ENCODE measurements at regions not wholly inside any gene's neighbourhood (a gene's known extent, or its start where the extent isn't known, plus 50 kb on each side); places are given as distances from the start of the nearest gene placed in this dataset.

DNA sequence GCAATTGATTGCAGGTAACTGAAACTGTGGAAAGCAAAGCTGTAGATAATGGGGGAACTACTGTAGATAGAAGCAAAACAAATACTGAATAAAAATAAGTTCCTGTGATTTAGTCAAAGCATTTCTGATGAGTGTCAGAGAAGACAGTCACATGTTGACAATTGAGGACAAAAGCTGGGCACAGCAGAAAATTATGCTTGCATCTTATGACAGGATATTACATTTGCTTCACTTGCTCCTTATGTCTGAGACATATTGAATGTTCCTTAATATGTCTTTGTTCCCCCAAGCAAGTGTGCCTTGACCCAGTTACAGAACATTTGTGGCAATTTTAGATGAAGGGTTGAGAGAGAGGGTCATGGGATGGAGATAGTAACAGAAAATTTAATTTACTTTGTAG is 526.0 kb upstream of the B3GALT2 start:
- Histone ChIP-seq H3K4me3 (replicated peaks; ENCODE audit: insufficient read depth, low read length) (no peak overlapping the region), H3K27ac (replicated peaks) (no peak overlapping the region), H3K27me3 (ENCODE audit: insufficient read depth, poor library complexity, severe bottlenecking) (no peaks in the 10 kb centered on the region)
- TF ChIP-seq, protein P1, sequence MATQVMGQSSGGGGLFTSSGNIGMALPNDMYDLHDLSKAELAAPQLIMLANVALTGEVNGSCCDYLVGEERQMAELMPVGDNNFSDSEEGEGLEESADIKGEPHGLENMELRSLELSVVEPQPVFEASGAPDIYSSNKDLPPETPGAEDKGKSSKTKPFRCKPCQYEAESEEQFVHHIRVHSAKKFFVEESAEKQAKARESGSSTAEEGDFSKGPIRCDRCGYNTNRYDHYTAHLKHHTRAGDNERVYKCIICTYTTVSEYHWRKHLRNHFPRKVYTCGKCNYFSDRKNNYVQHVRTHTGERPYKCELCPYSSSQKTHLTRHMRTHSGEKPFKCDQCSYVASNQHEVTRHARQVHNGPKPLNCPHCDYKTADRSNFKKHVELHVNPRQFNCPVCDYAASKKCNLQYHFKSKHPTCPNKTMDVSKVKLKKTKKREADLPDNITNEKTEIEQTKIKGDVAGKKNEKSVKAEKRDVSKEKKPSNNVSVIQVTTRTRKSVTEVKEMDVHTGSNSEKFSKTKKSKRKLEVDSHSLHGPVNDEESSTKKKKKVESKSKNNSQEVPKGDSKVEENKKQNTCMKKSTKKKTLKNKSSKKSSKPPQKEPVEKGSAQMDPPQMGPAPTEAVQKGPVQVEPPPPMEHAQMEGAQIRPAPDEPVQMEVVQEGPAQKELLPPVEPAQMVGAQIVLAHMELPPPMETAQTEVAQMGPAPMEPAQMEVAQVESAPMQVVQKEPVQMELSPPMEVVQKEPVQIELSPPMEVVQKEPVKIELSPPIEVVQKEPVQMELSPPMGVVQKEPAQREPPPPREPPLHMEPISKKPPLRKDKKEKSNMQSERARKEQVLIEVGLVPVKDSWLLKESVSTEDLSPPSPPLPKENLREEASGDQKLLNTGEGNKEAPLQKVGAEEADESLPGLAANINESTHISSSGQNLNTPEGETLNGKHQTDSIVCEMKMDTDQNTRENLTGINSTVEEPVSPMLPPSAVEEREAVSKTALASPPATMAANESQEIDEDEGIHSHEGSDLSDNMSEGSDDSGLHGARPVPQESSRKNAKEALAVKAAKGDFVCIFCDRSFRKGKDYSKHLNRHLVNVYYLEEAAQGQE (IDR thresholded peaks at IDR 0.05; ENCODE audit: insufficient replicate concordance, low read depth), result no peak
- TF ChIP-seq SPI1 (IDR thresholded peaks at IDR 0.05; ENCODE audit: borderline replicate concordance, low read depth), result no peak
- no peak for TF ChIP-seq GABPA (IDR thresholded peaks at IDR 0.05; ENCODE audit: low read depth)
- TF ChIP-seq, protein P2, sequence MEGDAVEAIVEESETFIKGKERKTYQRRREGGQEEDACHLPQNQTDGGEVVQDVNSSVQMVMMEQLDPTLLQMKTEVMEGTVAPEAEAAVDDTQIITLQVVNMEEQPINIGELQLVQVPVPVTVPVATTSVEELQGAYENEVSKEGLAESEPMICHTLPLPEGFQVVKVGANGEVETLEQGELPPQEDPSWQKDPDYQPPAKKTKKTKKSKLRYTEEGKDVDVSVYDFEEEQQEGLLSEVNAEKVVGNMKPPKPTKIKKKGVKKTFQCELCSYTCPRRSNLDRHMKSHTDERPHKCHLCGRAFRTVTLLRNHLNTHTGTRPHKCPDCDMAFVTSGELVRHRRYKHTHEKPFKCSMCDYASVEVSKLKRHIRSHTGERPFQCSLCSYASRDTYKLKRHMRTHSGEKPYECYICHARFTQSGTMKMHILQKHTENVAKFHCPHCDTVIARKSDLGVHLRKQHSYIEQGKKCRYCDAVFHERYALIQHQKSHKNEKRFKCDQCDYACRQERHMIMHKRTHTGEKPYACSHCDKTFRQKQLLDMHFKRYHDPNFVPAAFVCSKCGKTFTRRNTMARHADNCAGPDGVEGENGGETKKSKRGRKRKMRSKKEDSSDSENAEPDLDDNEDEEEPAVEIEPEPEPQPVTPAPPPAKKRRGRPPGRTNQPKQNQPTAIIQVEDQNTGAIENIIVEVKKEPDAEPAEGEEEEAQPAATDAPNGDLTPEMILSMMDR (IDR thresholded peaks at IDR 0.05; ENCODE audit: insufficient read depth, low read length), result no peak
- TF ChIP-seq POLR2AphosphoS5 (IDR thresholded peaks at IDR 0.05; ENCODE audit: low read depth), result no peak
- no peak for DNase-seq (ENCODE audit: low read depth in 1 of 2, low spot score in 1 of 2)

DNA sequence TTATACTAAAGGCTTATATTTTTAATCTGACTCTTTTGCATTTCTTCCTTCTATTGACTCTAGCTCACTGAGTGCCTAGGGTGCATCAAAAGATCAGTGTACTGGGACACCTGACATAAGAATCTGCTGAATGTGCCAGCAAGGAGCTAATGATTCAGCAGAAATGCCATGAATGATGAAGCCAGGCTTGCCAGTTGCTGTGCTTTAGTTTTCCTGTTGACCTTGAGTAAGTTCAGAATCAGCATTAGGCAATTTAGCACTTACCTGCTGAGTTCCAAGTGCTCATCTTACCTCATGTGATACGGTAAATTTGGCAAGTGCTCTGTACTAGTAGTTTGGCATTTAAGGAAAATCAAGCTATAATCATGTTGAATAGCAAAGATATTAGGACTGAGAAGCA is 523.2 kb upstream of the B3GALT2 start:
- H3K4me3 ChIP-seq (replicated peaks; ENCODE audit: insufficient read depth, low read length), result no peak overlapping the region
- no peak overlapping the region for H3K27ac ChIP-seq (replicated peaks)
- H3K27me3 ChIP-seq (ENCODE audit: insufficient read depth, poor library complexity, severe bottlenecking), result no peaks in the 10 kb centered on the region
- TF ChIP-seq GABPA (IDR thresholded peaks at IDR 0.05; ENCODE audit: low read depth), result no peak
- no peak for TF ChIP-seq POLR2AphosphoS5 (IDR thresholded peaks at IDR 0.05; ENCODE audit: low read depth)
- TF ChIP-seq, protein P2 (IDR thresholded peaks at IDR 0.05; ENCODE audit: insufficient read depth, low read length), result no peak
- TF ChIP-seq SPI1 (IDR thresholded peaks at IDR 0.05; ENCODE audit: borderline replicate concordance, low read depth), result no peak
- TF ChIP-seq, protein P1 (IDR thresholded peaks at IDR 0.05; ENCODE audit: insufficient replicate concordance, low read depth), result no peak
- no peak for DNase-seq (ENCODE audit: low read depth in 1 of 2, low spot score in 1 of 2)

DNA sequence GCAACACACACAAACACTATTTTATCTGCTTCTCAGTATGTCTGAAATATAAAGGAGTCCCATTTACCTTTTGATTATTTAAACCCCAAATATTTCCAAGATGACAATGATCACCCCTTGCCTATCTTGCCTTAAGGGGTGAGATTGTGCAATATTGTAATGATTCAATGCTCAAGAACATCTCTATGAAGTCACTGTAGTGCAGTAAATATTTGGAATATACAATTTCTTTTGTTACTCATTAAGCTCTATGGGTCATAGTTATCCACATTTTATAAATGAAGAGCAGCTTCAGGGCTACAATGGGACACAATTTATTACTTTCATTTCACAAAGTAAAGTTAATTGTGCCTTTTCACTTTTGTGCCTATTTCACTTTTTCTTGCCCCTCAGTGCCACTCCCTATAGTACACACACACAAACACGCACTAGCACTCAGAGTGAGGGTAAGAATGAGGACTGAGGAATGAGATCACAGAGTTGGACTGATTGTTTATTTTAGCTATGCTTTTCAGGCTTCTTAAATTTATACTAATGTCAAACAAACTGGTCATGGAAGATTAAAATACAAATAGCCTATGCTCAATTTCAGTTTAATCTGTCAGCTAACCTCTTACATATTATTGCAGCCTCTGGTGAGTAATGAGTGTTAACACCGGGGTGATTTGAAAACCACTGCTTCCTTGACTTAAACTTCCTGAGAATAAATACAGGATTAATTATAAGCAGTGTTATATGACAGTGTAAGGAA is 521.0 kb upstream of the B3GALT2 start:
- no peak overlapping the region for H3K27ac ChIP-seq (replicated peaks)
- no peak for DNase-seq (ENCODE audit: low read depth in 1 of 2, low spot score in 1 of 2)
- TF ChIP-seq GABPA (IDR thresholded peaks at IDR 0.05; ENCODE audit: low read depth), result no peak
- H3K4me3 ChIP-seq (replicated peaks; ENCODE audit: insufficient read depth, low read length), result no peak overlapping the region
- no peaks in the 10 kb centered on the region for H3K27me3 ChIP-seq (ENCODE audit: insufficient read depth, poor library complexity, severe bottlenecking)

DNA sequence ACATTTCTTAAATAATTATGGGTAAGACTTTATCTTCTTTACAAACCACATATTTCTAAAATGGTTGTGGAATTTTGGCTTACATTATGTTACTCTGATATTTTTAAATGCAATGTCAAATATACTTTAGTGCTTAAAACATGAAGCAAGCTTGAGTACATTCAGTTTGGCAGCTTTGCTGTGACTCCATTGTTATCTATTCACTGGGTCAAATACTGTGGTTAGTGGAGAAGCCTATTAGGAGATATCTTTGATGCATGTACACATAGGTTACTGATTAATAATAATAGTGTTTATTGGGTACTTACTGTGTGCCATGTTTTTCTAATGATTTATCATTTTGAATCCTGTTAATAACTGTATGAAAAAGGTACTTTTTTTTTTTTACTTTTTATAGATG is 520.4 kb upstream of the B3GALT2 start:
- Histone ChIP-seq H3K4me3 (replicated peaks; ENCODE audit: insufficient read depth, low read length) (no peak overlapping the region), H3K27me3 (ENCODE audit: insufficient read depth, poor library complexity, severe bottlenecking) (no peaks in the 10 kb centered on the region), H3K27ac (replicated peaks) (no peak overlapping the region)
- DNase-seq (ENCODE audit: low read depth in 1 of 2, low spot score in 1 of 2), result no peak
- TF ChIP-seq, protein P2 (IDR thresholded peaks at IDR 0.05; ENCODE audit: insufficient read depth, low read length), result no peak
- TF ChIP-seq GABPA (IDR thresholded peaks at IDR 0.05; ENCODE audit: low read depth), result no peak
- TF ChIP-seq, protein P1 (IDR thresholded peaks at IDR 0.05; ENCODE audit: insufficient replicate concordance, low read depth), result no peak
- no peak for TF ChIP-seq POLR2AphosphoS5 (IDR thresholded peaks at IDR 0.05; ENCODE audit: low read depth)
- no peak for TF ChIP-seq SPI1 (IDR thresholded peaks at IDR 0.05; ENCODE audit: borderline replicate concordance, low read depth)

All from HL-60 (cell line).